GM12874 (cell line): ENCODE measurements at regions not wholly inside any gene's neighbourhood (a gene's known extent, or its start where the extent isn't known, plus 50 kb on each side); places are given as distances from the start of the nearest gene placed in this dataset.

Source experiments
- CTCF ChIP-seq: IDR thresholded peaks from 2 replicates; pipeline ENCODE4 v1.5.1; 2011; ENCODE audit warnings: low read depth, mild to moderate bottlenecking, control low read depth, low read length, moderate library complexity; ENCODE audit not compliant: insufficient read depth

GRCh38 chr14:48536318-48536717 is 860.9 kb upstream of the MDGA2 start:
- no peak for TF ChIP-seq CTCF

GRCh38 chr14:48527832-48528231 is 852.4 kb upstream of the MDGA2 start:
- TF ChIP-seq CTCF, result no peak

GRCh38 chr14:48526307-48526706 is 850.9 kb upstream of the MDGA2 start:
- TF ChIP-seq CTCF, result no peak

- TF ChIP-seq CTCF, result no peak
Measured at GRCh38 chr14:48504921-48505320, 829.5 kb upstream of the MDGA2 start.

- no peak for TF ChIP-seq CTCF
Measured at GRCh38 chr14:48490756-48491155, 815.4 kb upstream of the MDGA2 start.

- no peak for TF ChIP-seq CTCF
Measured at GRCh38 chr14:48473944-48474343, 798.5 kb upstream of the MDGA2 start.

GRCh38 chr14:48456051-48456450 is 780.6 kb upstream of the MDGA2 start:
- no peak for TF ChIP-seq CTCF

- no peak for TF ChIP-seq CTCF
Measured at GRCh38 chr14:48454887-48455286, 779.5 kb upstream of the MDGA2 start.
